ENCODE measurements at regions not wholly inside any gene's neighbourhood (a gene's known extent, or its start where the extent isn't known, plus 50 kb on each side); places are given as distances from the start of the nearest gene placed in this dataset.
"Not testable (repeated sequence)": the region's sequence is repeated elsewhere in the genome, so short reads cannot be mapped to it uniquely, and the experiment has no call there.

DNA sequence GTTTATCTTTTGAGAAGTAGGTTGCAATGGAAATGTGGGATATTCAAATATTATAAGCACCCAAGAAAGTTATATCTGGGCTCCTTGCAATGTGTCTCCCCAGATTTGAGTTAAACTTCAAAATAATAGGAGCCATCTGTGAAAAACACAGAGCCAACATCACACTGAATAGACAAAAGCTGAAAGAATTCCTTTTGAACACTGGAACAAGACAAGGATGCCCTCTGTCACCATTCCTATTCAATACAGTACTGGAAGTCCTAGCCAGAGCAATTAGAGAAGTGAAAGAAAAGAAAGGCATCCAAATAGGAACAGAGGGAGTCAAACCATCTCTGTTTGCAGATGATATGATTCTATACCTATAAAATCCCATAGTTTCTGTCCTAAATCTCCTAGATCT lies 114.3 kb upstream of the IL1RAPL1 start:
- DNase-seq: no peak

DNA sequence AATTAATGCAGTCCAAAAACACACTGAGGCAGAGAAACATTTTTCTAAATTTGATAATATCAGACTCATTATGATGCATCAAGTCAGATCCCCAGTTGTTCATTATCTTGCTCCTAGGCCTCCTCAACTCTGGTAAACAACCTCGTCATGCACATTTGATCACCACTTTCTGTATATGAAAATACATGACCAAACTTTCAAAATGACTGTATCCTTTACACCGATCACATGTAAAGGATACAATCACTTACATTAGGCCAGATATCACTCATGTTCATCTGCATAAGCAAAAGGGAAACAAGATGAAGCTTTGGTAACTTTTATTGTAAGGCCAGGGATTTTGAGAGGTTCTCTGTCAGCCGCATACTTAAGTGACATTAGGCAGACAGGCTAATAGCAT lies 99.4 kb upstream of the IL1RAPL1 start:
- DNase-seq: no peak

DNA sequence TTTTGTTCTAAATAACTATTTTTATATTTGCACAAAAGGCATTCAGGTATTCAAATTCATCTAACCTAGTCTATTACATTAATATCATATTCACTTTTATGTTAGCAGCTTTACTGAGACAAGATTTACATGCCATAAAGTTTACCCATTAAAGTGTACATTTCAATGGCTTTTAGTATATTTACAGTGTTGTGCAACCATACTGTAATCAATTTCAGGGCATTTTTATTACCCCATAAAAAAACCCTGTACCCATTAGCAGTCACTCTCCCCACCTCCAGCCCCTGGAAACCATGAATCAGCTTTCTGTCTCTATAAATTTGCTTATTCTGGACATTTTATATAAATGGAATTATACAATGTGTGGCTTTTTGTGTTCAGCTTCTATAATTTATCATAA lies 95.9 kb upstream of the IL1RAPL1 start:
- DNase-seq: no peak

DNA sequence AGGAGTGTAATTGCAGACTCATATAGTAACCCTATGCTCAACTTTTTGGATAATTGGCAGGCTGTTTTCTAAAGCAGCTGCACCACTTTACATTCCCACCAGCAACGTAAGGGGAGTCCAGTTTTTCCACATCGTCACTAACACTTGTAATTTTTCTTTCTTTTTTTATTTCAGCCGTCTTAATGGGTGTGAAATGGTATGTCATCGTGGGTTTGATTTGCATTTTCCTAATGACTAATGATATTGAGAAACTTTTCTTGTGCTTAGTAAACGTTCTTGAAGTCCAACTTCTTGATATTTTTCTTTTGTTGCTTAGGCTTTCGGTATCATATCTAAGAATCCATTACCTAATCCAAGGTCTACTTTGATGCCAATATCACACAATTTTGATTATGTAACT lies 95.3 kb upstream of the IL1RAPL1 start:
- DNase-seq: no peak

DNA sequence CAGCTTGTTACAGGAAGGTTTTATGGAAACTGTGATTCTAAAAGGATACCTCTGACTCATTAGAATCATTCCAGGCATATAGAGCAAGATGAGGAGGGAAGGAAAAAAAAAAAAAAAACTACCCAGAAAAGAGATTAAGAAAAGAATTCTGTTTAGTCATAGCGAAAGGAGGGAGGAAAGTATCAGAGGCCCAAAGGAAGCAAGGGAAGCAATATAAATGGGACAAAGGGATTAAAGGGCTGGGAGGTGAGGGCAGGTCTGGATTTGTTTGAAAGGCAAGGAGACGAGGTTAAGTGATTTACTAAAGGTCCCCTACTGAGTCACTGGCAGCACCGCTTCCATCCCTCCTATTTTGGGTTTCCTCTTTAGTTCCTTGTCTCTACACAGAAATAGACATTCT lies 88.6 kb upstream of the IL1RAPL1 start:
- peak; percentile 32 for DNase-seq

DNA sequence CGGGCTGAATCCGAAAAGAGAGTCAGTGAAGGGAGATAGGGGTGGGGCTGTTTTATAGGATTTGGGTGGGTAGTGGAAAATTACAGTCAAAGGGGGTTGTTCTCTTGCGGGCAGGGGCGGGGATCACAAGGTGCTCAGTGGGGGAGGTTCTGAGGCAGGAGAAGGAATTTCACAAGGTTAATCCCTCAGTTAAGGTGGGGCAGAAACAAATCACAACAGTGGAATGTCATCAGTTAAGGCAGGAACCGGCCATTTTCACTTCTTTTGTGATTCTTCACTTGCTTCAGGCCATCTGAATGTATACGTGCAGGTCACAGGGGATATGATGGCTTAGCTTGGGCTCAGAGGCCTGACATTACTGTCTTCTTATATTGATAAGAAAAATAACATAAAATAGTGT lies 84.6 kb upstream of the IL1RAPL1 start:
- not testable (repeated sequence) for DNase-seq

DNA sequence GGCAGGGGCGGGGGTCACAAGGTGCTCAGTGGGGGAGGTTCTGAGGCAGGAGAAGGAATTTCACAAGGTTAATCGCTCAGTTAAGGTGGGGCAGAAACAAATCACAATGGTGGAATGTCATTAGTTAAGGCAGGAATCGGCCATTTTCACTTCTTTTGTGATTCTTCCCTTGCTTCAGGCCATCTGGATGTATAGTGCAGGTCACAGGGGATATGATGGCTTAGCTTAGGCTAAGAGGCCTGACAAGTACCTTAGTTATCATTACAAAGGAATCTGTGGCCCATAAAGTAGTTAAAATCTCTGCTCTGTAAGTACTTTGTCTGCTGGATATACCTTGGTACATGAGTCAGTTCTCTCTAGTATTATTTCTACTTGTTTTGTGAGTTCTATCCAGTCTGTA lies 79.6 kb upstream of the IL1RAPL1 start:
- DNase-seq: not testable (repeated sequence)

DNA sequence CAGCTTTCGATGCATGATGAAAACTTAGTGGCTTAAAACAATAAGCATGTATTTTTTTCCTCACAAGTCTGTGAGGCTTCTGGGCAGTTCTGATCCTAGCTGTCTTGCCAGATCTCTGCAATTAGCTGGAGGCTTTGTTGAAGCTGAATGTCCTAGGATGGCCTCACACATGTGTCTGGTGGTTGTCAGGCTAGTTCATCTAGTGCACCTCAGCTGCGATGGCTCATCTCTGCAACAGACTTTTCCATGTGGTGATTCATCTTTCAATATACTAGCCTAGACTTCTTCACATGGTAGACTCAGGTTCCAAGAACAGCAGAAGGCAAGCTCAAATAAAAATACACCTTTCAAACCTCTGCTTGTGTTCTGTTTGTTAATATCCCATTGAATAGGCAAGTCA lies 66.5 kb upstream of the IL1RAPL1 start:
- no peak for DNase-seq

DNA sequence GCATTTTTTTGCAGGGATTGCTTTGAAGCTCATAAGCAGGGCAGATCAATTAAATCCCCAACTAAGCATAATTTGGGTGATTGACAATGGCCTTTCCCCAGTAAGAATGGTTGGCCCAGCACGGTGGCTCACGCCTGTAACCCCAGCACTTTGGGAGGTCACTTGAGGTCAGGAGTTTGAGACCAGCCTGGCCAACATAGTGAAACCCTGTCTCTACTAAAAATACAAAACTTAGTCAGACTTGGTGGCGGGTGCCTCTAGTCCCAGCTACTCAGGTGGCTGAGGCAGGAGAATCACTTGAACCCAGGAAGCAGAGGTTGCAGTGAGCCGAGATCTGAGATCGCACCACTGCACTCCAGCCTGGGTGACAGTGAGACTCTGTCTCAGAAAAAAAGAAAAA lies 58.9 kb upstream of the IL1RAPL1 start:
- DNase-seq: not testable (repeated sequence)

Data from fibroblast of skin of right biceps (primary cell).